Stomach smooth muscle (tissue), 2 donors: ENCODE measurements at regions not wholly inside any gene's neighbourhood (a gene's known extent, or its start where the extent isn't known, plus 50 kb on each side); places are given as distances from the start of the nearest gene placed in this dataset.
"Not testable (repeated sequence)": the region's sequence is repeated elsewhere in the genome, so short reads cannot be mapped to it uniquely, and the experiment has no call there.

Experiments
- H3K27ac ChIP-seq: one replicate; pipeline ENCODE4 v1.7.0; 2013; ENCODE audit warnings: mild to moderate bottlenecking, low read length, inconsistent platforms
- H3K27me3 ChIP-seq, 2 donors: one replicate each; pipeline ENCODE4 v1.7.0; 2013; ENCODE audit warnings: low read length in 2 of 2; ENCODE audit not compliant: insufficient read depth in 2 of 2, control insufficient read depth in 1 of 2
- H3K36me3 ChIP-seq, 2 donors: one replicate each; pipeline ENCODE4 v1.7.0; 2013; ENCODE audit warnings: low read length in 2 of 2; ENCODE audit not compliant: control insufficient read depth in 2 of 2, insufficient read depth in 2 of 2
- H3K4me1 ChIP-seq: one replicate; pipeline ENCODE4 v1.7.0; 2013; ENCODE audit warnings: low read length; ENCODE audit not compliant: control insufficient read depth, insufficient read depth
- H3K4me3 ChIP-seq, 2 donors: one replicate each; pipeline ENCODE4 v1.7.0; 2013; ENCODE audit warnings: low read length in 2 of 2
- H3K9ac ChIP-seq, 2 donors: one replicate each; pipeline ENCODE4 v1.7.0; 2013; ENCODE audit warnings: low read length in 2 of 2, mild to moderate bottlenecking in 1 of 2
- H3K9me3 ChIP-seq, 2 donors: one replicate each; pipeline ENCODE4 v1.7.0; 2013; ENCODE audit warnings: low read length in 2 of 2; ENCODE audit not compliant: control insufficient read depth in 2 of 2
- donor health status: healthy.
- donor health status: Pancreatic carcinoma.

GRCh38 chr2:18966131-18966530 is 376.8 kb upstream of the NT5C1B start:
- no peak overlapping the region for H3K27ac ChIP-seq
- H3K4me1 ChIP-seq: no peaks in the 10 kb centered on the region
- no peaks in the 10 kb centered on the region for H3K36me3 ChIP-seq
- H3K9me3 ChIP-seq: no peaks in the 10 kb centered on the region
- H3K4me3 ChIP-seq: no peak overlapping the region
- no peak overlapping the region for H3K9ac ChIP-seq
- H3K27me3 ChIP-seq: no peaks in the 10 kb centered on the region

- not testable (repeated sequence) for H3K9ac ChIP-seq, H3K27me3 ChIP-seq, H3K9me3 ChIP-seq, H3K4me3 ChIP-seq, H3K4me1 ChIP-seq, H3K27ac ChIP-seq, H3K36me3 ChIP-seq
These were observed 374.4 kb upstream of the NT5C1B start for GRCh38 chr2:18963739-18964256.

- Histone ChIP-seq H3K4me1 (no peaks in the 10 kb centered on the region), H3K27me3 (no peaks in the 10 kb centered on the region), H3K36me3 (no peaks in the 10 kb centered on the region), H3K9ac (no peak overlapping the region), H3K4me3 (no peak overlapping the region), H3K27ac (no peak overlapping the region), H3K9me3 (no peaks in the 10 kb centered on the region)
These were observed 372.6 kb upstream of the NT5C1B start for GRCh38 chr2:18961991-18962421.

GRCh38 chr2:18959952-18960717 is 370.8 kb upstream of the NT5C1B start:
- Histone ChIP-seq H3K36me3 (no peaks in the 10 kb centered on the region), H3K4me3 (no peak overlapping the region), H3K27me3 (no peaks in the 10 kb centered on the region), H3K9ac (no peak overlapping the region), H3K27ac (no peak overlapping the region), H3K9me3 (no peaks in the 10 kb centered on the region), H3K4me1 (no peaks in the 10 kb centered on the region)

- H3K27ac ChIP-seq: no peak overlapping the region
- no peaks in the 10 kb centered on the region for H3K4me1 ChIP-seq
- no peak overlapping the region for H3K4me3 ChIP-seq
- no peaks in the 10 kb centered on the region for H3K36me3 ChIP-seq
- H3K9ac ChIP-seq: no peak overlapping the region
- H3K9me3 ChIP-seq: no peaks in the 10 kb centered on the region
- no peaks in the 10 kb centered on the region for H3K27me3 ChIP-seq
These were observed 369.8 kb upstream of the NT5C1B start for GRCh38 chr2:18959200-18959599.

GRCh38 chr2:18957909-18958308 is 368.5 kb upstream of the NT5C1B start:
- Histone ChIP-seq H3K4me1 (no peaks in the 10 kb centered on the region), H3K9ac (no peak overlapping the region), H3K4me3 (no peak overlapping the region), H3K9me3 (no peaks in the 10 kb centered on the region), H3K27ac (no peak overlapping the region), H3K36me3 (no peaks in the 10 kb centered on the region), H3K27me3 (no peaks in the 10 kb centered on the region)

- peak overlapping the region; percentile 4 to 21 for H3K4me3 ChIP-seq
- H3K27ac ChIP-seq: no peak overlapping the region
- H3K4me1 ChIP-seq: peaks cover 10% of the 10 kb centered on the region
These were observed 361.0 kb upstream of the NT5C1B start for GRCh38 chr2:18950361-18950851.

GRCh38 chr2:18949871-18950270 is 360.5 kb upstream of the NT5C1B start:
- Histone ChIP-seq H3K9ac (no peak overlapping the region), H3K36me3 (no peaks in the 10 kb centered on the region), H3K27me3 (no peaks in the 10 kb centered on the region), H3K9me3 (no peaks in the 10 kb centered on the region), H3K4me3 (peak overlapping the region; percentile 4 to 21), H3K4me1 (peaks cover 10% of the 10 kb centered on the region), H3K27ac (peak overlapping the region; percentile 12)

More at GRCh38 chr2:18950361-18950851, 361.0 kb upstream of the NT5C1B start:
- Histone ChIP-seq H3K36me3 (no peaks in the 10 kb centered on the region), H3K9ac (no peak overlapping the region), H3K27me3 (no peaks in the 10 kb centered on the region), H3K9me3 (no peaks in the 10 kb centered on the region)

- no peaks in the 10 kb centered on the region for H3K36me3 ChIP-seq
- no peaks in the 10 kb centered on the region for H3K9me3 ChIP-seq
- no peaks in the 10 kb centered on the region for H3K4me1 ChIP-seq
- no peak overlapping the region for H3K27ac ChIP-seq
- no peaks in the 10 kb centered on the region for H3K27me3 ChIP-seq
- no peak overlapping the region for H3K4me3 ChIP-seq
- no peak overlapping the region for H3K9ac ChIP-seq
These were observed 350.8 kb upstream of the NT5C1B start for GRCh38 chr2:18940184-18940583.

GRCh38 chr2:18939740-18940139 is 350.4 kb upstream of the NT5C1B start:
- not testable (repeated sequence) for H3K4me1 ChIP-seq, H3K27me3 ChIP-seq, H3K27ac ChIP-seq, H3K9me3 ChIP-seq, H3K9ac ChIP-seq, H3K36me3 ChIP-seq, H3K4me3 ChIP-seq

GRCh38 chr2:18934886-18935285 is 345.5 kb upstream of the NT5C1B start:
- Histone ChIP-seq H3K9ac (no peak overlapping the region), H3K27ac (no peak overlapping the region), H3K9me3 (no peaks in the 10 kb centered on the region), H3K4me3 (no peak overlapping the region), H3K4me1 (peaks cover 3% of the 10 kb centered on the region), H3K36me3 (no peaks in the 10 kb centered on the region), H3K27me3 (no peaks in the 10 kb centered on the region)
